Activated CD4-positive, alpha-beta memory T cell treated with anti-CD3 and anti-CD28 coated beads for 36 hours (primary cell): ENCODE measurements at regions not wholly inside any gene's neighbourhood (a gene's known extent, or its start where the extent isn't known, plus 50 kb on each side); places are given as distances from the start of the nearest gene placed in this dataset.

Experiments used
- CTCF ChIA-PET: fragments of 350-600 bp; sonication (Branson Sonifier 250); formaldehyde crosslinking; loops from one replicate; lab custom pipeline; 2021; ENCODE audit warnings: antibody characterized with exemption, inconsistent platforms; lab: Charles Lee
- POLR2A ChIA-PET: fragments of 350-600 bp; sonication (Branson Sonifier 250); formaldehyde crosslinking; loops from one replicate; lab custom pipeline; 2021; ENCODE audit warnings: antibody characterized with exemption; lab: Charles Lee
- DNase-seq: peaks from one replicate; pipeline ENCODE4 v3.0.0-alpha.2; 2020
- H3K27ac Mint-ChIP-seq: one replicate; pipeline ENCODE4 v1.8.0; 2021; ENCODE audit warnings: mixed read lengths
- H3K27me3 Mint-ChIP-seq: one replicate; pipeline ENCODE4 v1.8.0; 2021; ENCODE audit warnings: mixed read lengths
- H3K36me3 Mint-ChIP-seq: one replicate; pipeline ENCODE4 v1.8.0; 2021; ENCODE audit warnings: mixed read lengths
- H3K4me1 Mint-ChIP-seq: one replicate; pipeline ENCODE4 v1.8.0; 2021; ENCODE audit warnings: low read depth, mixed read lengths
- H3K4me3 Mint-ChIP-seq: one replicate; pipeline ENCODE4 v1.8.0; 2021; ENCODE audit warnings: mild to moderate bottlenecking, mixed read lengths
- H3K9me3 Mint-ChIP-seq: one replicate; pipeline ENCODE4 v1.8.0; 2021; ENCODE audit warnings: mixed read lengths
- intact Hi-C: fragments of 100-400 bp; cut with micrococcal nuclease; formaldehyde crosslinking; loops from one replicate; pipeline ENCODE4 v1.15.1; 2023

DNA sequence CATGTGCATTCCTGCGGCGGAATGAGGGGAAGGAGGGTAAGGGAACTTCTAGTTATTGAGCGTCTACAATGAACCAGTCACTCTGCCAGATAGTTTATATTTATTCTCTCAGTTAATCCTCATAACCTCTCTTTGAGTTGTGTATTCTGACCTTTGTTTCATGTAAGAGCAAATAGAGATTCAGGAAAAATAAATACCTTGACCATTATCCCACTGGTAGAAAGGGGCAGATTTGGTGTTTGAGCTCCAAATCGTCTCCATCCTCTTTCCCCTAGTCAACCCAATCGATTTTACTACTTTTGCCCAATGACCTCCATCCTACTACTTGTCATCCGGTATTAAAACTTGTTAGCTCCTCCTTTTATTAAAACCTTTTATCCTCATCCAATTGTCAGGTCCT is 157.1 kb upstream of the SESN3 start:
- Mint-ChIP-seq H3K36me3 (no peaks in the 10 kb centered on the region), H3K27ac (no peak overlapping the region), H3K4me1 (no peaks in the 10 kb centered on the region), H3K9me3 (no peaks in the 10 kb centered on the region), H3K27me3 (no peaks in the 10 kb centered on the region), H3K4me3 (no peak overlapping the region)
- CTCF ChIA-PET, result no interaction called here
- no peak for DNase-seq
- POLR2A ChIA-PET, result no interaction called here
- intact Hi-C loops, result no loop called here

DNA sequence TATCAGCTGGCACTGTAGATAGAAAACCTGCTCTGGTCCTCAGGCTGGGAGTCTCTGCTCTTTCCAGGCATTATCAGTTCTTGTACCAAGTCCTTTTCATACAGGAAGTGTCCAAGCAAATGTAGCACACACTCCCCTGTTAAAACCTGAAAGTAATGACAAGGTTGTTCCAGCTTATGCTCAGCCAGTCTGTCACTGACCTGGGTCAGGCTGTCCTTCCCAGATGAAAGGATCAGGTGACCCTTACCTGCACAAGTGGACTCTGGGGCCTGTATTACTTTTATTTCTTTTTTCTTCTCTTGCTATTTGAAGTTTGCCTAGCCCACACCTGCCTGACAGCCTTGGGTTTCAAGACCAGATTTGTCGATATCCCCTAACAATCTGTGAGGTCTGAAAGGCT is 156.3 kb upstream of the SESN3 start:
- ChIA-PET CTCF (no interaction called here), POLR2A (no interaction called here)
- Mint-ChIP-seq H3K27me3 (no peaks in the 10 kb centered on the region), H3K4me1 (peaks cover under 1% of the 10 kb centered on the region), H3K9me3 (no peaks in the 10 kb centered on the region), H3K36me3 (no peaks in the 10 kb centered on the region), H3K4me3 (no peak overlapping the region), H3K27ac (no peak overlapping the region)
- no peak for DNase-seq
- intact Hi-C loops, result no loop called here

DNA sequence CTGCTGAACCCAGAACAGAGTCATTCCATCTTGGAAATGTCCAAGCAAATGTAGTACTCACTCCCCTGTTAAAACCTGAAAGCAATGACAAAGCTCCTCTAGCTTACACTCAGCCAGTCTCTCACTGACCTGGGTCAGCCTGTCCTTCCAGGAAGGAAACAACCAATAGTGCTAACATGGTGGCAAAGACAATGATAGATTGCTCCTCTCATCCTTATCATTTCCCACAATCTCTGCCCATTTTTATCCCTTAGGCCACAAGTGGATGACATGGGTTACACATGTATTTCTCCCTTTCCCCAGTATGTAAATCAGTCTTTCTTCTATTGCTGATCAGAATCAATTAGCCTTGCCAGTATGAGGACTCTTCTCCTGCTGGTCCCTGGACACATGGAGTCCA is 154.6 kb upstream of the SESN3 start:
- Mint-ChIP-seq H3K36me3 (no peaks in the 10 kb centered on the region), H3K9me3 (no peaks in the 10 kb centered on the region), H3K27me3 (no peaks in the 10 kb centered on the region), H3K27ac (no peak overlapping the region), H3K4me3 (no peak overlapping the region), H3K4me1 (peaks cover 4% of the 10 kb centered on the region)
- DNase-seq, result no peak
- ChIA-PET CTCF (no interaction called here), POLR2A (no interaction called here)
- intact Hi-C loops, result no loop called here

DNA sequence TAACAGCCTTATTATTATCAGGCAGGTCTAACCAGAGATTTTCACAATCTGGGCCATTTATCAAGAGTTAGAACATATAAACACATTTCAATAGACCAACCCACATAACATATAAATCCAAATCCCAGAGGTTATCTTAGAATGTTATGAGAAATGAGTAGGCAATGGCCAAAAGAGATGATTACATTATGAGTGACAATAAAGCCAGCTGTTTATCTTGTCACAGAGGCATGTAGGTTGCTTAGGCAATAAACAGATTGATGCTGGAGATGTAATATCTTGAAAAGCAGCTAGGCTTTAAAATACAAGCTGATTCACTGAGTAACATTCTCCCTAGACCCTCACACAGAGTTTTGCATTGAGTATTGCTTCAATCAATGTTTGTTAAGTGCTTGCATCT is 148.5 kb upstream of the SESN3 start:
- no peaks in the 10 kb centered on the region for H3K9me3 Mint-ChIP-seq
- H3K4me3 Mint-ChIP-seq, result no peak overlapping the region
- CTCF ChIA-PET, result interaction anchor here (1.6 kb wide), 1 partner anchor 8 kb away, joined by 4 read pairs; no protein-coding TSS in a partner anchor
- peaks cover 4% of the 10 kb centered on the region for H3K4me1 Mint-ChIP-seq
- H3K27me3 Mint-ChIP-seq, result no peaks in the 10 kb centered on the region
- no peak for DNase-seq
- POLR2A ChIA-PET, result no interaction called here
- intact Hi-C loops, result no loop called here
- no peak overlapping the region for H3K27ac Mint-ChIP-seq
- H3K36me3 Mint-ChIP-seq, result no peaks in the 10 kb centered on the region

DNA sequence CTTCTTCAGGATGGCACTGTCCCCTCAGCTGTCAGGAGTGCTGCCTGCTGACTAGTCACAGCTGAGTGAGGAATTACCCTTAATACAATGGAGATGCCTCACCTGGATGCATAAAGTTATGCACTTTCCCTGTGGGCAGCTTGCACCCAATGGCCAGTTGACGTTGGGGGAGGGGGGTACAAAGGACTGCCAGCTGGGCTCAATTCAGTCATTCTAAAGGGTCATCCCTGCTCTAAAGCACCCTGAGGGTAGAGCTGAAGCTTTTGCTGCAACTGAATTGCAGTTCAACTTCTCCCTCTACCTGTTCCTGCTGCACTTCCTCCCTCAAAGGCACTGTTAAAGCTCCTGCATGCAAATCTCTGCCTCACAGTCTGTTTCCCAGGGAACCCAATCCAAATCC is 147.8 kb upstream of the SESN3 start:
- ChIA-PET CTCF (no interaction called here), POLR2A (no interaction called here)
- intact Hi-C loops, result no loop called here
- DNase-seq, result no peak
- H3K4me1 Mint-ChIP-seq, result peaks cover 4% of the 10 kb centered on the region
- no peaks in the 10 kb centered on the region for H3K27me3 Mint-ChIP-seq
- no peaks in the 10 kb centered on the region for H3K36me3 Mint-ChIP-seq
- no peaks in the 10 kb centered on the region for H3K9me3 Mint-ChIP-seq
- H3K4me3 Mint-ChIP-seq, result no peak overlapping the region
- H3K27ac Mint-ChIP-seq, result no peak overlapping the region

DNA sequence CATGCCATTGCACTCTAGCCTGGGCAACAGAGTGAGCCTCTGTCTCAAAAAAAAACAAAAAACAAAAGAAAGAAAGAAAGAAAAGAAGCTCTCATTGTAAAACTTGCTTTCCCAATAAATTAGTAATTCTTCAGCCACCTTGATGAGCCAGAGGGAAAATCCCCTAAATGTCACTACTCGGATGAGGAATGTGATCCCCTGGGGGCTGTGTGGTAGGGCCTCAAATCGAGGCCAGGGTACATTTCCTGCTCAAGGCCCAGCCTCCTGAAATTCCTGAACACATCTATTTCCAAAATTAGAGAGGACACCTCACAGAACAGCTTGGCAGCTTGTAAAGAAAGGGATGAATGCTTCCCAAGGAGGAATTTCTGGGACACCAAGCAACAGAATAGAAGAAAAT is 147.1 kb upstream of the SESN3 start:
- intact Hi-C loops, result no loop called here
- Mint-ChIP-seq H3K9me3 (no peaks in the 10 kb centered on the region), H3K36me3 (no peaks in the 10 kb centered on the region), H3K4me3 (no peak overlapping the region), H3K4me1 (peaks cover 4% of the 10 kb centered on the region), H3K27ac (no peak overlapping the region), H3K27me3 (no peaks in the 10 kb centered on the region)
- ChIA-PET CTCF (no interaction called here), POLR2A (no interaction called here)
- no peak for DNase-seq

DNA sequence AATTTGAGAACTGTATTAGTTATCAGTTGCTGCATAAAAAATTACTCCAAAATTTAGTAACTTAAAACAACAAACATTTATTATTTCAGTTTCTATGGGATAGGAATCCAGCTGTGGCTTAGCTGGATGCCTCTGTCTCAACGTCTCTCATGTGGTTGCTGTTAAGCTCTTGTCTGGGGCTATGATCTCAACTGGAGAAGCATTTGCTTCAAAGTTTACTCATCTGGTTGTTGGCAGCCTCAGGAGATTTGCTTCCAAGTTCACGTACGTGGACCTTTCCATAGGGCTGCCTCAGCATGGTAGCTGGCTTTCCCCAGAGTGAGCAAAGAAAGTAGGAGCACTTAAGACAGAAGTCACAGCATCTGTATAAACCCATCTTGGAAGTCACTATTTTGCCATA is 144.9 kb upstream of the SESN3 start:
- Mint-ChIP-seq H3K4me3 (no peak overlapping the region), H3K27ac (no peak overlapping the region), H3K36me3 (no peaks in the 10 kb centered on the region), H3K9me3 (no peaks in the 10 kb centered on the region), H3K4me1 (no peaks in the 10 kb centered on the region), H3K27me3 (no peaks in the 10 kb centered on the region)
- ChIA-PET POLR2A (no interaction called here), CTCF (interaction anchor here (0.6 kb wide), 1 partner anchor 13 kb away, joined by 3 read pairs; no protein-coding TSS in a partner anchor)
- DNase-seq, result no peak
- intact Hi-C loops, result no loop called here

DNA sequence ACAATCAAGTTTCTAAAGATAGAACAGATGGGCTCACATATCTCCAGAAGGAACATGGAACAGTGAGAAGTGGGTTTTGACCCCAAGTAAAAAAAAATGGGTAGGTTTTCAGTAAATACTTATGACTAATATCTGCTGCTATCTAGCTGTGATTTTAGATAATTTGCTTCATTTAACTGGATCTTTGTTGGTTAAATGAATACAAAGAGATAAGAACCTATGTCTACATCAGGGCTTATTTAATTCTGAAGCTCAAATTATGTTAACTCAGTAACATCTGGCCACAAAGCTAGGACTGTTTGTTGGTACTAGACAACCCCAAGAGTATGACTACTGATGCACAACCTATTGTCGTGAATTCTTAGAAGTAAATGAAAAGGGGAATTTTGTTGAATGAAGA is 144.4 kb upstream of the SESN3 start:
- no peaks in the 10 kb centered on the region for H3K27me3 Mint-ChIP-seq
- H3K4me1 Mint-ChIP-seq, result no peaks in the 10 kb centered on the region
- no peak overlapping the region for H3K27ac Mint-ChIP-seq
- no peaks in the 10 kb centered on the region for H3K9me3 Mint-ChIP-seq
- intact Hi-C loops, result no loop called here
- POLR2A ChIA-PET, result no interaction called here
- H3K4me3 Mint-ChIP-seq, result no peak overlapping the region
- no peak for DNase-seq
- CTCF ChIA-PET, result no interaction called here
- H3K36me3 Mint-ChIP-seq, result no peaks in the 10 kb centered on the region

DNA sequence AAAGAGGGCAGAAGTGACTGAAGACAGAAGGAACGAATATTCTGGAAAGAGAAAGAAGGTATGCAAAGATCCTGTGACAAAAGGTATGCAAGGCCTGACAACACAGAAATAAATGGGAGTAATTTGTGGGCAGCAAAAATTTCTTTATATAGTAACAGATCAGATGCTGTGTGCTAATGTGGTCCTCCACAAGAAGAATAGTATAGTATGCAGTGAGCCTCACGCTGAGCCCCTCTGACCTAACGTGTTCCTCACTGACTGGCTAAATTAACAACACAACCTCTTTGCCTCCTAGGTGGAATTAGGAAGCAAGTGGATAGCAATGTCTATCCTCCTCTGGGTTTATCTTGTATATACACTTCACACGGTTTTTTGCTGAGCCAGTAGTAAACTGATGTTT is 143.1 kb upstream of the SESN3 start:
- peaks cover 4% of the 10 kb centered on the region for H3K27me3 Mint-ChIP-seq
- no peak for DNase-seq
- H3K4me3 Mint-ChIP-seq, result no peak overlapping the region
- ChIA-PET POLR2A (no interaction called here), CTCF (no interaction called here)
- H3K27ac Mint-ChIP-seq, result no peak overlapping the region
- no peaks in the 10 kb centered on the region for H3K9me3 Mint-ChIP-seq
- H3K36me3 Mint-ChIP-seq, result no peaks in the 10 kb centered on the region
- intact Hi-C loops, result no loop called here
- no peaks in the 10 kb centered on the region for H3K4me1 Mint-ChIP-seq

DNA sequence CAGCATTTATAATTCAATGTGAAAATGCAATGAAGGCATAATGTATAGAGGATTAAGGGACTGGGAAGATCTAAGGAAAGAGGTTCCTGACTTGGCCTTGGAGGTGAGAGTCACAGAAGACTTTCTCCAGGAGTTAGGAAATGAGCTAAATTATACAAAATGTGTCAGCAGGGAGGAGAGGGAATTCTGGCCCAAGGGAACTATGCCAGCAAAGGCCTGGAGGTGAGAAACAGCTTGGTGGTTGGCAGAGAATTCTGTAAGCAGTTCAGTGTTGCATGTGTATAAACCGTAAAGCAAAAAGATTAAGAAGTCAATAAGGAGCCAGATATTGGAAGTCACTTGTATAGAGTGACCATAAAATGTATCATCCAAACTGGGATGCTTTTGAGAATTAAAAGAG is 142.2 kb upstream of the SESN3 start:
- H3K27ac Mint-ChIP-seq, result no peak overlapping the region
- no peaks in the 10 kb centered on the region for H3K9me3 Mint-ChIP-seq
- H3K36me3 Mint-ChIP-seq, result no peaks in the 10 kb centered on the region
- ChIA-PET CTCF (no interaction called here), POLR2A (no interaction called here)
- peaks cover 4% of the 10 kb centered on the region for H3K27me3 Mint-ChIP-seq
- H3K4me3 Mint-ChIP-seq, result no peak overlapping the region
- DNase-seq, result no peak
- intact Hi-C loops, result no loop called here
- no peaks in the 10 kb centered on the region for H3K4me1 Mint-ChIP-seq

DNA sequence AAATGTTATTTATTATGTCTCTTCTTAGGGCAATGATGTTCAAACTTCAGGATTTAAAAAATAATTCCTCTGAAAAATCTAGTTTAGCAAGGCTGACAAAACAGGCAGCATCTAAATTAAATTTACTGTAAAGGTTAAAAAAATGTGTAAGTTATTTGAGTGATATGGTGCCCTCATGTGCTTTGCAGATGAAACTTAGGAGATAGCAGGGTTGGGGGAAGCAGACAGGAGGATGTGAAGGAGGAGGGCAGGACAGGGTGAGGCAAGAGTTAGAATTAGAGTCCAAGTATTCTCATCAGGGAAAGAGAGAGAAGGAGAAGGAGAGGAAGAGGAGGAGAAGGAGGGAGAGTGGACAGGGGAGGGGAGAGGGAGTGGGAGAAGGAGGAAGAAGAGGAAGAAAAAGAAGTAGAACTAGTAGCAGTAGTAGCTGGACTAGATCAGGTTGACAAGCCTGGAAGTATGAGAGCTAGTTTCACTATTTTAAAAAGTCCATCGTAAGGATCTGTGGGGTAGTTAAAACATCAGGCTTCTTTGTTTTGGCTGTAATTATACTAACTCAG is 141.2 kb upstream of the SESN3 start:
- H3K4me3 Mint-ChIP-seq, result no peak overlapping the region
- CTCF ChIA-PET, result no interaction called here
- peaks cover 4% of the 10 kb centered on the region for H3K27me3 Mint-ChIP-seq
- no peaks in the 10 kb centered on the region for H3K36me3 Mint-ChIP-seq
- POLR2A ChIA-PET, result no interaction called here
- no peaks in the 10 kb centered on the region for H3K4me1 Mint-ChIP-seq
- intact Hi-C loops, result no loop called here
- H3K9me3 Mint-ChIP-seq, result no peaks in the 10 kb centered on the region
- no peak overlapping the region for H3K27ac Mint-ChIP-seq
- no peak for DNase-seq

DNA sequence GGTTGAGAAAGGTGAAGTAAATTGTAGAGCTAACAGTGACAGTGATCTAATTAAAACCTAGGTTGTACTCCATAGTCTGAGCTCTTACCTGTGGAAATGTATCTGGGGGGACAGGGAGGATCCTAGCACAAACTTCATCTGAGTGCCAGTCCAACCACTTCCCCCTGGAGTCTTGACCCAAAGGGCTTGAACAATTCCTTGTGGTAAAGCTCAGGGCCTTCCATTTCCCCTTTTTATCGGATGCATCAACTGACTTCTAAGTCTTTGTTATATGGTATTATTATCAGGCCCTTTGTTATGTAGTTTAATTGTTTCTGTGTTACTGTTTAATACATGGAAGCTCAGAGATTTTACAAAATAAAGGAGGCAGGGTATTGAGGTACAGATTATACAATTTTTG is 140.2 kb upstream of the SESN3 start:
- Mint-ChIP-seq H3K27ac (no peak overlapping the region), H3K36me3 (no peaks in the 10 kb centered on the region), H3K4me3 (no peak overlapping the region), H3K4me1 (no peaks in the 10 kb centered on the region), H3K27me3 (peaks cover 4% of the 10 kb centered on the region), H3K9me3 (no peaks in the 10 kb centered on the region)
- no peak for DNase-seq
- POLR2A ChIA-PET, result no interaction called here
- intact Hi-C loops, result no loop called here
- CTCF ChIA-PET, result interaction anchor here (1.0 kb wide), 1 partner anchor 9 kb away, joined by 4 read pairs; no protein-coding TSS in a partner anchor

DNA sequence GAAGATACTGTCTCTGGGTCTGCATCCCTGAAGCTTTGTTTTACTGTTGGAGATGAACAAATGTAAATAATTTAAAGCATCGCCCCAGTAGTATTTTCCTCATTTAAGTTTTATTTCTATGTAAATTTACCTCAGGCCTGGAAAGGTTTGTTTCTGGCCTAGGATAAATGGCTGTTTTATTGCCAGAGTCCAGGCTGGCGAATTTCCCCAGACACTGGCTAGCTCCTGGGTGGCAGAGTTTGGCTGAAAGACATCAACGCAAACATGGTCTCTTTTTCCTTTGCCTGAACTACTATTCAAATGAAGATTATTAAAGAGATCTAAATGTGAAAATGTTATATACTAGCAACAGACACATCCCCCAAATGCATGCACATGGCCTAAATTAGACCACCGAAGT is 136.7 kb upstream of the SESN3 start:
- no peak overlapping the region for H3K4me3 Mint-ChIP-seq
- no peaks in the 10 kb centered on the region for H3K36me3 Mint-ChIP-seq
- ChIA-PET POLR2A (no interaction called here), CTCF (no interaction called here)
- intact Hi-C loops, result no loop called here
- no peaks in the 10 kb centered on the region for H3K4me1 Mint-ChIP-seq
- H3K9me3 Mint-ChIP-seq, result no peaks in the 10 kb centered on the region
- no peak overlapping the region for H3K27ac Mint-ChIP-seq
- H3K27me3 Mint-ChIP-seq, result peaks cover 4% of the 10 kb centered on the region
- no peak for DNase-seq
